ENCODE measurements at regions not wholly inside any gene's neighbourhood (a gene's known extent, or its start where the extent isn't known, plus 50 kb on each side); places are given as distances from the start of the nearest gene placed in this dataset.

DNA sequence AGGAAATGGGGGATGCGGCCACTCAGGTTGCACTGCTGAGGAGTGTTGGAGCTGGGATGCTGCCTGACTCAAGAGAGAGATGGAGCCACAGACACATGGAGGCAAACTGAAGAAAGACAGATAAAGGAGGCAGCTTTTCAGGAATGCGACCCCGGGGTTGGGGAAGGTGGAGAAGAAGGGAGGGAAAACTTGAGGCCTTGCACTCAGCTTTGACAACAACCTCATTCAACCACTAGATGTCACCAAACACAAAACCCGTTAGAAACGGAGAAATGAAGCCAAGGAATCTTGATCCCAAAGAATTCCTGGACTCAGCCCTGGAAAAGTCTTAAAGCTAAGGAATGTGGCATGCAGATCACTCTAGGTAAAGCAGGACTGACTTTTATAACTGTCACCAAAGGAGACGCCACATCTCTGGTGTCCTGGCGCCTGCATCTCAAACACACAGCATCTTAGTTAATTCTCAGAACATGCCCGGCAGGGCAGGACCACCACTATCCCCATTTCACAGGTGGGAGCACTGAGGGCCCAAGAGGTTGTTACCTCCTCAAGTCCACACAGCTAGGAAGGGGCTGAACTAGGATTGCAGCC lies 59.6 kb upstream of the LMCD1 start:
- H2AFZ ChIP-seq, result no peak overlapping the region
- no peak overlapping the region for H3K9ac ChIP-seq
- peaks cover 8% of the 10 kb centered on the region for H3K4me1 ChIP-seq
- no peaks in the 10 kb centered on the region for H3K27me3 ChIP-seq (ENCODE audit: control insufficient read depth, insufficient read depth, low read length)
- H3K36me3 ChIP-seq (ENCODE audit: control insufficient read depth, insufficient read depth, low read length), result no peaks in the 10 kb centered on the region
- H3K79me2 ChIP-seq, result no peaks in the 10 kb centered on the region
- H3K4me3 ChIP-seq (ENCODE audit: low read depth, low read length), result no peak overlapping the region
- no peak overlapping the region for H3K27ac ChIP-seq
- TF ChIP-seq, protein P1, sequence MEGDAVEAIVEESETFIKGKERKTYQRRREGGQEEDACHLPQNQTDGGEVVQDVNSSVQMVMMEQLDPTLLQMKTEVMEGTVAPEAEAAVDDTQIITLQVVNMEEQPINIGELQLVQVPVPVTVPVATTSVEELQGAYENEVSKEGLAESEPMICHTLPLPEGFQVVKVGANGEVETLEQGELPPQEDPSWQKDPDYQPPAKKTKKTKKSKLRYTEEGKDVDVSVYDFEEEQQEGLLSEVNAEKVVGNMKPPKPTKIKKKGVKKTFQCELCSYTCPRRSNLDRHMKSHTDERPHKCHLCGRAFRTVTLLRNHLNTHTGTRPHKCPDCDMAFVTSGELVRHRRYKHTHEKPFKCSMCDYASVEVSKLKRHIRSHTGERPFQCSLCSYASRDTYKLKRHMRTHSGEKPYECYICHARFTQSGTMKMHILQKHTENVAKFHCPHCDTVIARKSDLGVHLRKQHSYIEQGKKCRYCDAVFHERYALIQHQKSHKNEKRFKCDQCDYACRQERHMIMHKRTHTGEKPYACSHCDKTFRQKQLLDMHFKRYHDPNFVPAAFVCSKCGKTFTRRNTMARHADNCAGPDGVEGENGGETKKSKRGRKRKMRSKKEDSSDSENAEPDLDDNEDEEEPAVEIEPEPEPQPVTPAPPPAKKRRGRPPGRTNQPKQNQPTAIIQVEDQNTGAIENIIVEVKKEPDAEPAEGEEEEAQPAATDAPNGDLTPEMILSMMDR (IDR thresholded peaks at IDR 0.05), result peak; percentile 68
- H3K9me3 ChIP-seq (ENCODE audit: control insufficient read depth, low read length), result no peaks in the 10 kb centered on the region
- H3K4me2 ChIP-seq (ENCODE audit: low read length), result no peak overlapping the region

DNA sequence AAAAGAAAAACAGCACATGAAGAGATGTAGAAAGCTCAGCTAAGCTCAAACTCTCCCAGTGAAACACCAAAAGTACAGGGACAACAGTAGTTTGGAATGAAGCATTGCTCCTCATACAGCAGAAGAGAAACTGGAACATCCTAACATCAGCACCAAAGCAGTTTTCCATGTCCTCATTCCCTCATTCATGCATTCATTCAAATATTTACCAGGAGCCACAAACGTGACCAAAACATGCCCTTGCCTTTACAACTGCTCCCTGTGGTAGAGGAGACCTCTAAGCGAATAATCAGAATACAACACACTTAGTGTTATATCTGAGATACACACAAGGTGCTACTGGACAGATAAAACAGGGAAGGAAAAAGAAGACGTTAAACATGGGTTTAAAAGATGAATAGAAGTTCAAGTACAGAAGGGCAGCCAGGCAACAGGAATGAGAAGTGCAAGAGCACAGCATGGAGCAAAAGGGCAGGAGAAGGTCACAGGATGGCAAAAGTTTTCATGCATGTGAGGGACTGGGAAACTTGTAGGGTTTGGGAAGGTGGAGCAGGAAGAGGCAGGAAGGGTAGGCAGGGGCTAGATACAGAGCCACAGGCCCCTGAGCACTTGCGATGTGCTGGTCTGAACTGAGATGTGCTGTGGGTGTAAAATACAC lies 58.5 kb upstream of the LMCD1 start:
- Histone ChIP-seq H3K27ac (peak overlapping the region; percentile 48), H3K36me3 (ENCODE audit: control insufficient read depth, insufficient read depth, low read length) (no peaks in the 10 kb centered on the region), H3K79me2 (no peaks in the 10 kb centered on the region), H3K9ac (no peak overlapping the region), H3K4me1 (peaks cover 8% of the 10 kb centered on the region), H3K9me3 (ENCODE audit: control insufficient read depth, low read length) (no peaks in the 10 kb centered on the region), H3K4me3 (ENCODE audit: low read depth, low read length) (no peak overlapping the region), H3K4me2 (ENCODE audit: low read length) (no peak overlapping the region), H2AFZ (peak overlapping the region; percentile 87), H3K27me3 (ENCODE audit: control insufficient read depth, insufficient read depth, low read length) (no peaks in the 10 kb centered on the region)
- TF ChIP-seq, protein P1 (IDR thresholded peaks at IDR 0.05), result no peak

DNA sequence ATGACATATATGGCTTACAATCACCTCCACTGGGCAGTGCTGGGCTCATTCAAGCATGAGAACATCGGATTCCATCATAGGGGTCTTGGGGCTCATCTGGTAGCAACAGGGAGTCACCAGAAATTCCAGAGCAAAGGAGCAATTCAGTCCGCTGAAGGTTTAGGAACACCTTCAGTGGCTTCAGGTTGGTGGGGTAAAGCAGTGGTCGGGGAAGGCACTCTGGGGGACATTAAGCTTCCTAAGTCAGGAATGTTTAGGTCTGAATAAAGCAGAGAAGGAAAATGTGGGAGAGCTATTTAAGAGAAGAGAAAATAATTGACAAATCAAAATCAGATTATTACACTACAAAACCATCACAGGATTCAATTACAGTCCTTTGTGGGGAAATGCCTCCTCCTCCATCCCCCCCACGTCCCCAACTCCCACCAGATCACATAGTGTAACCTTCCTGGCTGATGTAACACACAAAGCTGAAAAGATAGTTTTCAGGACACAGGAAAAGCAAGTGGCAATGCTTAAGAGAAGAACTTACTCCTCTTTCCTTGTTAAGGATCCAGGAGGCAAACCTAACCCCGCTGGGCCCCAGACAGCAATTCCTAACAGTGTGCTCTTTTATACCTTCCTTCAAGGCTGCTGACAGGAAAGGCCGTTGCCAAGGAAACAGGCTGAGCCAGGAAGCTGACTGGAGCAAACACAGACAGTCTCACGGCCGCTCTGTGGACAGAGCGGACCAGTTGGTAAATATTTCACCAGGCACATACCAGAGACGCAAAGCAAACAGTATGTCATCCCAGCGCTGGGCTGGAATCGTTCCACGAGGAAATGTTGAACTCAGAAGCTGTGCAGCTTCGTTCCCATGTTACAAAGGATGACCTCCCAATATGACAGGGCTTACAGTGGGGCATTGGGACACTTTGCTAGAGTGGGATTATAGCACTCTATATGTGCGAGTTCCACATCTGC lies 57.5 kb upstream of the LMCD1 start:
- H2AFZ ChIP-seq, result peak overlapping the region; percentile 87
- no peaks in the 10 kb centered on the region for H3K36me3 ChIP-seq (ENCODE audit: control insufficient read depth, insufficient read depth, low read length)
- H3K9ac ChIP-seq, result no peak overlapping the region
- peak overlapping the region; percentile 73 for H3K4me2 ChIP-seq (ENCODE audit: low read length)
- H3K79me2 ChIP-seq, result no peaks in the 10 kb centered on the region
- H3K4me3 ChIP-seq (ENCODE audit: low read depth, low read length), result peak overlapping the region; percentile 40
- no peaks in the 10 kb centered on the region for H3K27me3 ChIP-seq (ENCODE audit: control insufficient read depth, insufficient read depth, low read length)
- peak overlapping the region; percentile 70 for H3K27ac ChIP-seq
- TF ChIP-seq, protein P1 (IDR thresholded peaks at IDR 0.05), result no peak
- H3K4me1 ChIP-seq, result peaks cover 8% of the 10 kb centered on the region
- H3K9me3 ChIP-seq (ENCODE audit: control insufficient read depth, low read length), result no peaks in the 10 kb centered on the region

DNA sequence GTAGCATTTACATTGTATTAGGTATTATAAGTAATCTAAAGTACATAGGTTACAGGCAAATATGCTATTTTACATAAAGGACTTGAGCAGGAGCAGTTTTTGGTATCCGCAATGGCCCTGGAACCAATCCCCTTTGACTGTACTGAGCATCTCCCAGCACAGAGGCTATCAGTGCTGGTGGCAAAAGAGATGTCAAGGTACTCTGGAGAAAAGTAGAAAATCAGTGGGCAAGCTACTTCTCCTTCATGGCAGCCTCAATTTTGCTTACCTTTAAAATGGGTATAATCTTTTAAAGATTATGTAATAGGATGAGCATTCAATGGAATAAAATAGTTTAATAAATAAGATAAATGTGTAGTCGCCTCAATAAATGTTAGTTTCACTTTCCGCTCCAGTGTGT lies 56.7 kb upstream of the LMCD1 start:
- TF ChIP-seq, protein P1 (IDR thresholded peaks at IDR 0.05), result no peak
- Histone ChIP-seq H3K27me3 (ENCODE audit: control insufficient read depth, insufficient read depth, low read length) (no peaks in the 10 kb centered on the region), H3K36me3 (ENCODE audit: control insufficient read depth, insufficient read depth, low read length) (no peaks in the 10 kb centered on the region), H3K79me2 (no peaks in the 10 kb centered on the region), H2AFZ (peak overlapping the region; percentile 87), H3K4me3 (ENCODE audit: low read depth, low read length) (no peak overlapping the region), H3K9ac (no peak overlapping the region), H3K9me3 (ENCODE audit: control insufficient read depth, low read length) (no peaks in the 10 kb centered on the region), H3K4me2 (ENCODE audit: low read length) (peak overlapping the region; percentile 73), H3K27ac (peak overlapping the region; percentile 70), H3K4me1 (peaks cover 8% of the 10 kb centered on the region)
